ENCODE measurements at regions not wholly inside any gene's neighbourhood (a gene's known extent, or its start where the extent isn't known, plus 50 kb on each side); places are given as distances from the start of the nearest gene placed in this dataset.

DNA sequence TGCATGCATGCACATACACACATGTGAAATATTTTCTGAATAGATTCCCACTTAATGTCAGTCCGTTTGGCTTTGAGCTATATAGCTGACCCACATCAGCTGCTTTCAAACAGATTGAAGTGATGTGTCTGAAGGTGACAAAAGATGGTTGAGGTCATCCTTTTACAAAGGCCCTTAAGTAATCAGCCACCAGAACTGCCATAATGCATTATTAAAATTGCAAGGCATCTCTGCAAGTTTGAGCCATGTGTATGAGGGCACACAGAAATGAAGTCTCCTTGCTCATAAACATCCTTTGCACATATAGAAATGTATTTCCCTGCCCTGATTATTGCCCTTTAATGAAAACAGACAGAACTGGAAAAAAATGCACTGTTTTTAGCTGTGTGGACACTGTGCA is 1043.0 kb upstream of the C9orf72 start:
- TF ChIP-seq, protein P1, sequence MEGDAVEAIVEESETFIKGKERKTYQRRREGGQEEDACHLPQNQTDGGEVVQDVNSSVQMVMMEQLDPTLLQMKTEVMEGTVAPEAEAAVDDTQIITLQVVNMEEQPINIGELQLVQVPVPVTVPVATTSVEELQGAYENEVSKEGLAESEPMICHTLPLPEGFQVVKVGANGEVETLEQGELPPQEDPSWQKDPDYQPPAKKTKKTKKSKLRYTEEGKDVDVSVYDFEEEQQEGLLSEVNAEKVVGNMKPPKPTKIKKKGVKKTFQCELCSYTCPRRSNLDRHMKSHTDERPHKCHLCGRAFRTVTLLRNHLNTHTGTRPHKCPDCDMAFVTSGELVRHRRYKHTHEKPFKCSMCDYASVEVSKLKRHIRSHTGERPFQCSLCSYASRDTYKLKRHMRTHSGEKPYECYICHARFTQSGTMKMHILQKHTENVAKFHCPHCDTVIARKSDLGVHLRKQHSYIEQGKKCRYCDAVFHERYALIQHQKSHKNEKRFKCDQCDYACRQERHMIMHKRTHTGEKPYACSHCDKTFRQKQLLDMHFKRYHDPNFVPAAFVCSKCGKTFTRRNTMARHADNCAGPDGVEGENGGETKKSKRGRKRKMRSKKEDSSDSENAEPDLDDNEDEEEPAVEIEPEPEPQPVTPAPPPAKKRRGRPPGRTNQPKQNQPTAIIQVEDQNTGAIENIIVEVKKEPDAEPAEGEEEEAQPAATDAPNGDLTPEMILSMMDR (conservative IDR thresholded peaks at IDR 0.05 in 1 of 2, IDR thresholded peaks at IDR 0.05 in 1 of 2; ENCODE audit: extremely low read depth in 1 of 2, insufficient read depth in 1 of 2, low read depth in 1 of 2, low read length in 2 of 2) = no peak
- no peak for TF ChIP-seq EZH2 (IDR thresholded peaks at IDR 0.05; ENCODE audit: borderline replicate concordance, low read length)

Data from mammary epithelial cell (primary cell).